Lung (tissue), 11 donors: ENCODE measurements at regions not wholly inside any gene's neighbourhood (a gene's known extent, or its start where the extent isn't known, plus 50 kb on each side); places are given as distances from the start of the nearest gene placed in this dataset.

Source experiments
- ATAC-seq: fragments of 200-7000 bp; cut with Tn5 transposase; one replicate; pipeline ENCODE4 v1.9.1; 2020; ENCODE audit warnings: moderate number of reproducible peaks; ENCODE audit not compliant: insufficient read depth, low FRiP score
- DNase-seq, 3 donors: peaks; one replicate each; pipeline ENCODE4 v3.0.0-alpha.2; 2013 to 2017
- H3K27ac ChIP-seq, 2 donors: one replicate each; pipeline ENCODE4 v1.5.1; 2013; ENCODE audit warnings: mild to moderate bottlenecking in 2 of 2, moderate library complexity in 2 of 2, control low read depth in 1 of 2, inconsistent platforms in 1 of 2, low read depth in 1 of 2, low read length in 1 of 2
- H3K27me3 ChIP-seq, 3 donors: one replicate each; pipeline ENCODE4 v1.5.1; 2013; ENCODE audit warnings: low read length in 2 of 3; ENCODE audit not compliant: control insufficient read depth in 3 of 3, insufficient read depth in 3 of 3
- H3K36me3 ChIP-seq, 4 donors: one replicate each; pipeline ENCODE4 v1.5.1; 2013; ENCODE audit warnings: low read length in 4 of 4, mild to moderate bottlenecking in 1 of 4, moderate library complexity in 1 of 4; ENCODE audit not compliant: control insufficient read depth in 4 of 4, insufficient read depth in 4 of 4
- H3K4me1 ChIP-seq, 5 donors: one replicate each; pipeline ENCODE4 v1.5.1; 2013; ENCODE audit warnings: low read length in 5 of 5, mild to moderate bottlenecking in 2 of 5, moderate library complexity in 1 of 5; ENCODE audit not compliant: control insufficient read depth in 5 of 5, insufficient read depth in 5 of 5
- H3K4me3 ChIP-seq: one replicate; pipeline ENCODE4 v1.5.1; 2013; ENCODE audit warnings: mild to moderate bottlenecking, control low read depth, moderate library complexity
- H3K9ac ChIP-seq, 2 donors: one replicate each; pipeline ENCODE4 v1.5.1; 2013; ENCODE audit warnings: low read length in 2 of 2, control low read depth in 1 of 2; ENCODE audit not compliant: insufficient read depth in 1 of 2
- H3K9me3 ChIP-seq, 4 donors: one replicate each; pipeline ENCODE4 v1.5.1; 2013; ENCODE audit warnings: low read length in 3 of 4, mild to moderate bottlenecking in 1 of 4, moderate library complexity in 1 of 4; ENCODE audit not compliant: control insufficient read depth in 4 of 4, insufficient read depth in 3 of 4
- CTCF ChIP-seq: IDR thresholded peaks from 2 replicates; pipeline ENCODE4 v1.5.1; 2012; ENCODE audit warnings: mild to moderate bottlenecking; ENCODE audit errors: control extremely low read depth, extremely low read depth
- WGBS, 2 donors: extraction: QIAGEN DNeasy Blood & Tissue Kit; methylation state at CpG; one replicate each; pipeline ENCODE4 v1.1.7; 2013; 5-methylcytosine and 5-hydroxymethylcytosine counted together
- donor health status: control.
- donor health status: control.
- donor health status: Bipolar disorder and iron deficiency.
- donor health status: healthy.
- donor health status: DM: yes; HTN: yes; CAD: no.

GRCh38 chr1:119191325-119191724 is 50.9 kb upstream of the WARS2 start:
- Histone ChIP-seq H3K4me3 (no peak overlapping the region), H3K9me3 (peaks cover 0 to 4% (median 0%) of the 10 kb centered on the region in 4 donors), H3K9ac (no peak overlapping the region), H3K27me3 (no peaks in the 10 kb centered on the region), H3K36me3 (peaks cover 0 to 3% (median 0%) of the 10 kb centered on the region in 4 donors), H3K4me1 (peaks cover 0 to 1% (median 0%) of the 10 kb centered on the region in 5 donors), H3K27ac (no peak overlapping the region)
- 87 to 89% methylated on average over 3 of the region's 3 CpGs for WGBS, 2 donors
- ATAC-seq (no peak), DNase-seq (no peak)
- TF ChIP-seq CTCF: no peak

GRCh38 chr1:119204197-119204960 is 63.9 kb upstream of the WARS2 start:
- Histone ChIP-seq H3K36me3 (no peaks in the 10 kb centered on the region), H3K27me3 (no peaks in the 10 kb centered on the region), H3K4me1 (peaks cover 0 to 3% (median 0%) of the 10 kb centered on the region in 5 donors), H3K27ac (no peak overlapping the region), H3K4me3 (no peak overlapping the region), H3K9me3 (peaks cover 0 to under 1% (median 0%) of the 10 kb centered on the region in 4 donors), H3K9ac (no peak overlapping the region)
- TF ChIP-seq CTCF: no peak
- ATAC-seq: no peak
- no peak for DNase-seq
- WGBS, 2 donors: 88 to 100% methylated on average over 2 of the region's 2 CpGs

- no peaks in the 10 kb centered on the region for H3K36me3 ChIP-seq
- no peak overlapping the region for H3K27ac ChIP-seq
- DNase-seq (no peak), ATAC-seq (no peak)
- peaks cover 0 to 3% (median 0%) of the 10 kb centered on the region in 5 donors for H3K4me1 ChIP-seq
- H3K4me3 ChIP-seq: no peak overlapping the region
- H3K27me3 ChIP-seq: no peaks in the 10 kb centered on the region
- no peaks in the 10 kb centered on the region for H3K9me3 ChIP-seq
- no peak for TF ChIP-seq CTCF
- no peak overlapping the region for H3K9ac ChIP-seq
- 77 to 88% methylated on average over 1 of the region's 1 CpG for WGBS, 2 donors
Observed at GRCh38 chr1:119204961-119205357, 64.5 kb upstream of the WARS2 start.
